ENCODE measurements at regions not wholly inside any gene's neighbourhood (a gene's known extent, or its start where the extent isn't known, plus 50 kb on each side); places are given as distances from the start of the nearest gene placed in this dataset.

GRCh38 chr3:34183114-34183513, 384.7 kb downstream of the PDCD6IP start:
- no peaks in the 10 kb centered on the region for H3K9me3 Mint-ChIP-seq

GRCh38 chr3:34183611-34184340, 385.3 kb downstream of the PDCD6IP start:
- Mint-ChIP-seq H3K27ac (no peak overlapping the region), H3K4me1 (ENCODE audit: unreplicated experiment) (peaks cover 8% of the 10 kb centered on the region), H3K4me3 (no peak overlapping the region), H3K9me3 (no peaks in the 10 kb centered on the region), H3K27me3 (peaks cover 3% of the 10 kb centered on the region), H3K36me3 (no peaks in the 10 kb centered on the region)
- TF ChIP-seq CTCF (conservative IDR thresholded peaks at IDR 0.05), result no peak
- no peak for DNase-seq (ENCODE audit: extremely low spot score, unreplicated experiment)

More at GRCh38 chr3:34183114-34183513, 384.7 kb downstream of the PDCD6IP start:
- no peak for DNase-seq (ENCODE audit: extremely low spot score, unreplicated experiment)
- no peak overlapping the region for H3K27ac Mint-ChIP-seq
- H3K36me3 Mint-ChIP-seq, result no peaks in the 10 kb centered on the region
- peaks cover 3% of the 10 kb centered on the region for H3K27me3 Mint-ChIP-seq
- H3K4me1 Mint-ChIP-seq (ENCODE audit: unreplicated experiment), result peaks cover 8% of the 10 kb centered on the region
- H3K4me3 Mint-ChIP-seq, result no peak overlapping the region
- TF ChIP-seq CTCF (conservative IDR thresholded peaks at IDR 0.05), result no peak

GRCh38 chr3:34185301-34185700, 386.9 kb downstream of the PDCD6IP start:
- H3K4me3 Mint-ChIP-seq, result no peak overlapping the region
- no peak for DNase-seq (ENCODE audit: extremely low spot score, unreplicated experiment)
- no peak for TF ChIP-seq CTCF (conservative IDR thresholded peaks at IDR 0.05)
- no peaks in the 10 kb centered on the region for H3K36me3 Mint-ChIP-seq
- H3K4me1 Mint-ChIP-seq (ENCODE audit: unreplicated experiment), result peaks cover 8% of the 10 kb centered on the region
- H3K27ac Mint-ChIP-seq, result no peak overlapping the region
- H3K9me3 Mint-ChIP-seq, result no peaks in the 10 kb centered on the region
- peaks cover 3% of the 10 kb centered on the region for H3K27me3 Mint-ChIP-seq

GRCh38 chr3:34189133-34189532, 390.7 kb downstream of the PDCD6IP start:
- H3K36me3 Mint-ChIP-seq, result no peaks in the 10 kb centered on the region
- H3K4me1 Mint-ChIP-seq (ENCODE audit: unreplicated experiment), result peaks cover 2% of the 10 kb centered on the region
- no peak for TF ChIP-seq CTCF (conservative IDR thresholded peaks at IDR 0.05)
- no peaks in the 10 kb centered on the region for H3K9me3 Mint-ChIP-seq
- no peak for DNase-seq (ENCODE audit: extremely low spot score, unreplicated experiment)
- no peak overlapping the region for H3K4me3 Mint-ChIP-seq
- H3K27me3 Mint-ChIP-seq, result no peaks in the 10 kb centered on the region
- H3K27ac Mint-ChIP-seq, result no peak overlapping the region

GRCh38 chr3:34196914-34197313, 398.5 kb downstream of the PDCD6IP start:
- no peak for TF ChIP-seq CTCF (conservative IDR thresholded peaks at IDR 0.05)
- no peaks in the 10 kb centered on the region for H3K27me3 Mint-ChIP-seq
- H3K36me3 Mint-ChIP-seq, result no peaks in the 10 kb centered on the region
- H3K27ac Mint-ChIP-seq, result no peak overlapping the region
- H3K9me3 Mint-ChIP-seq, result peaks cover 3% of the 10 kb centered on the region
- DNase-seq (ENCODE audit: extremely low spot score, unreplicated experiment), result no peak
- H3K4me1 Mint-ChIP-seq (ENCODE audit: unreplicated experiment), result no peaks in the 10 kb centered on the region
- H3K4me3 Mint-ChIP-seq, result no peak overlapping the region

All from type B pancreatic cell (in vitro differentiated cells).